GM23338 (cell line): ENCODE measurements at regions not wholly inside any gene's neighbourhood (a gene's known extent, or its start where the extent isn't known, plus 50 kb on each side); places are given as distances from the start of the nearest gene placed in this dataset.

Source experiments
- ATAC-seq: fragments of 200-7000 bp; cut with Tn5 transposase; 3 replicates; pipeline ENCODE4 v1.9.1; 2020
- DNase-seq: peaks from one replicate; pipeline ENCODE4 v3.0.0-alpha.2; 2015; ENCODE audit warnings: low spot score
- H2AFZ ChIP-seq: fragments of 200-600 bp; sonication (generic); 2 replicates; pipeline ENCODE4 v1.8.0; 2016; ENCODE audit warnings: antibody characterized with exemption, mild to moderate bottlenecking, moderate library complexity
- H3F3A ChIP-seq: fragments of 200-600 bp; sonication (generic); replicated peaks from 2 replicates; pipeline ENCODE4 v1.8.0; 2017; ENCODE audit warnings: antibody characterized with exemption, mixed run types, low read depth
- H3K27ac ChIP-seq: fragments of 200-600 bp; sonication (generic); 2 replicates; pipeline ENCODE4 v1.6.1; 2016; ENCODE audit warnings: low read depth
- H3K27me3 ChIP-seq: fragments of 200-600 bp; sonication (generic); 2 replicates; pipeline ENCODE4 v1.8.0; 2016; ENCODE audit warnings: mild to moderate bottlenecking, mixed run types, moderate library complexity; ENCODE audit not compliant: insufficient read depth
- H3K36me3 ChIP-seq: fragments of 200-600 bp; sonication (generic); 2 replicates; pipeline ENCODE4 v1.8.0; 2016; ENCODE audit warnings: mild to moderate bottlenecking; ENCODE audit not compliant: insufficient read depth
- H3K4me1 ChIP-seq: fragments of 200-600 bp; sonication (generic); 2 replicates; pipeline ENCODE4 v1.8.0; 2016; ENCODE audit warnings: mild to moderate bottlenecking, moderate library complexity; ENCODE audit not compliant: insufficient read depth
- H3K4me2 ChIP-seq: fragments of 200-600 bp; sonication (generic); 2 replicates; pipeline ENCODE4 v1.7.1; 2017; ENCODE audit warnings: mixed run types
- H3K4me3 ChIP-seq: fragments of 200-600 bp; sonication (generic); 2 replicates; pipeline ENCODE4 v1.6.1; 2016; ENCODE audit warnings: mixed run types
- H3K79me2 ChIP-seq: fragments of 200-600 bp; sonication (generic); replicated peaks from 2 replicates; pipeline ENCODE4 v1.8.0; 2017; ENCODE audit warnings: mild to moderate bottlenecking; ENCODE audit not compliant: insufficient read depth
- H3K9me2 ChIP-seq: fragments of 200-600 bp; sonication (generic); 2 replicates; pipeline ENCODE4 v1.8.0; 2017; ENCODE audit not compliant: insufficient read depth
- H4K20me1 ChIP-seq: fragments of 200-600 bp; sonication (generic); replicated peaks from 2 replicates; pipeline ENCODE4 v1.8.0; 2017; ENCODE audit warnings: mild to moderate bottlenecking; ENCODE audit not compliant: insufficient read depth
- H3K27ac Mint-ChIP-seq: 2 replicates; pipeline ENCODE4 v1.8.0; 2020; ENCODE audit warnings: inconsistent platforms, mild to moderate bottlenecking, moderate library complexity, mixed read lengths
- H3K27me3 Mint-ChIP-seq: 3 replicates; pipeline ENCODE4 v1.8.0; 2022; ENCODE audit warnings: low read depth, mild to moderate bottlenecking, moderate library complexity, mixed read lengths, inconsistent platforms; ENCODE audit not compliant: insufficient read depth, poor library complexity
- H3K36me3 Mint-ChIP-seq: 3 replicates; pipeline ENCODE4 v1.8.0; 2021; ENCODE audit warnings: low read depth, mild to moderate bottlenecking, inconsistent platforms, moderate library complexity, mixed read lengths
- H3K4me1 Mint-ChIP-seq: 3 replicates; pipeline ENCODE4 v1.8.0; 2020; ENCODE audit warnings: mild to moderate bottlenecking, inconsistent platforms, mixed read lengths
- H3K4me3 Mint-ChIP-seq: 3 replicates; pipeline ENCODE4 v1.8.0; 2021; ENCODE audit warnings: moderate library complexity, mild to moderate bottlenecking, inconsistent platforms, mixed read lengths
- H3K9me3 Mint-ChIP-seq: 3 replicates; pipeline ENCODE4 v1.8.0; 2020; ENCODE audit warnings: moderate library complexity, mild to moderate bottlenecking, inconsistent platforms, mixed read lengths
- EZH2phosphoT487 ChIP-seq: fragments of 200-600 bp; sonication (generic); IDR thresholded peaks from one replicate; pipeline ENCODE4 v1.8.1; 2018; ENCODE audit warnings: antibody characterized with exemption; ENCODE audit not compliant: unreplicated experiment
- NANOG ChIP-seq: IDR thresholded peaks from 2 replicates; pipeline ENCODE4 v1.6.1; 2016; ENCODE audit warnings: antibody characterized with exemption, borderline replicate concordance
- ZNF462 ChIP-seq: fragments of 250-450 bp; sonication (Bioruptor Pico); IDR thresholded peaks from 2 replicates; pipeline ENCODE4 v1.5.0; 2020; ENCODE audit warnings: mild to moderate bottlenecking, moderate library complexity

GRCh38 chr18:56060967-56061541 is 473.1 kb upstream of the TCF4 start:
- ATAC-seq: peak; percentile 77
- H3K4me2 ChIP-seq: 0 out of 2 replicates have a peak overlapping the region, but pooled peaks have one; percentile 3
- H3K27ac ChIP-seq: no peak overlapping the region

More at GRCh38 chr18:56060967-56061541, 473.1 kb upstream of the TCF4 start:
- Histone ChIP-seq H3K4me3 (no peak overlapping the region), H4K20me1 (no peaks in the 10 kb centered on the region), H3K79me2 (no peaks in the 10 kb centered on the region), H3F3A (no peaks in the 10 kb centered on the region), H2AFZ (peak overlapping the region; percentile 11; the same call in 1 of the 2 replicates), H3K4me1 (peaks cover 13% of the 10 kb centered on the region), H3K9me2 (peaks cover 19% of the 10 kb centered on the region), H3K36me3 (no peaks in the 10 kb centered on the region), H3K27me3 (no peaks in the 10 kb centered on the region)
- Mint-ChIP-seq H3K4me3 (no peak overlapping the region), H3K27ac (no peak overlapping the region), H3K36me3 (no peaks in the 10 kb centered on the region; the same call in 2 of the 3 replicates), H3K9me3 (no peaks in the 10 kb centered on the region), H3K27me3 (no peaks in the 10 kb centered on the region), H3K4me1 (peaks cover 15% of the 10 kb centered on the region)
- TF ChIP-seq EZH2phosphoT487: no peak
- peak; percentile 46; the same call in 1 of the 2 replicates for TF ChIP-seq ZNF462
- TF ChIP-seq NANOG: no peak
- peak; percentile 22 for DNase-seq
